ENCODE measurements at regions not wholly inside any gene's neighbourhood (a gene's known extent, or its start where the extent isn't known, plus 50 kb on each side); places are given as distances from the start of the nearest gene placed in this dataset.
A peak's percentile ranks its signal among the peaks of the same experiment; 100 is the strongest.

- TF ChIP-seq, protein P1, sequence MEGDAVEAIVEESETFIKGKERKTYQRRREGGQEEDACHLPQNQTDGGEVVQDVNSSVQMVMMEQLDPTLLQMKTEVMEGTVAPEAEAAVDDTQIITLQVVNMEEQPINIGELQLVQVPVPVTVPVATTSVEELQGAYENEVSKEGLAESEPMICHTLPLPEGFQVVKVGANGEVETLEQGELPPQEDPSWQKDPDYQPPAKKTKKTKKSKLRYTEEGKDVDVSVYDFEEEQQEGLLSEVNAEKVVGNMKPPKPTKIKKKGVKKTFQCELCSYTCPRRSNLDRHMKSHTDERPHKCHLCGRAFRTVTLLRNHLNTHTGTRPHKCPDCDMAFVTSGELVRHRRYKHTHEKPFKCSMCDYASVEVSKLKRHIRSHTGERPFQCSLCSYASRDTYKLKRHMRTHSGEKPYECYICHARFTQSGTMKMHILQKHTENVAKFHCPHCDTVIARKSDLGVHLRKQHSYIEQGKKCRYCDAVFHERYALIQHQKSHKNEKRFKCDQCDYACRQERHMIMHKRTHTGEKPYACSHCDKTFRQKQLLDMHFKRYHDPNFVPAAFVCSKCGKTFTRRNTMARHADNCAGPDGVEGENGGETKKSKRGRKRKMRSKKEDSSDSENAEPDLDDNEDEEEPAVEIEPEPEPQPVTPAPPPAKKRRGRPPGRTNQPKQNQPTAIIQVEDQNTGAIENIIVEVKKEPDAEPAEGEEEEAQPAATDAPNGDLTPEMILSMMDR (IDR thresholded peaks at IDR 0.05; ENCODE audit: insufficient read depth, low read length): no peak
- DNase-seq (ENCODE audit: low read depth): no peak
- H3K4me3 ChIP-seq (ENCODE audit: low read depth, low read length): no peak overlapping the region
Observed at GRCh38 chr7:123060446-123060845, 64.9 kb upstream of the TAS2R16 start.

DNA sequence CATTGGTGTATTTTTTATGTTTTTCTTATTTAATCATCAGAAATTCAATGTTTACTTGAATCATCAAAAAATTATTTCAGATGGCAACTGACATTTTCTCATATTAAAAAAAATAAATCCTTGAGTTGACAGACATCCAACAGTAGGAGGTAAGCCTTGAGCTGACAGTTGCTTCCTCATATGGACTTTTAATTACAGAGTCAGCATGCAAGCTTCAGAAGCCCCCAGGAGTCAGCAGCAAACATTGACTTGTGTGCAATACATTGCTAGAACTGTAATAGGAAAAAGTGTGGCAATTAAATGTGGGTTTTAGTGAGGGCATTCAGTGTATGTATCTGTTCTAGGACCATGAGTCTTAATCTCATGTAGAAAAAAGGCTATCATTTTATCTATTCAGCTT lies 62.4 kb upstream of the TAS2R16 start:
- TF ChIP-seq, protein P1 (IDR thresholded peaks at IDR 0.05; ENCODE audit: insufficient read depth, low read length): no peak
- no peak overlapping the region for H3K4me3 ChIP-seq (ENCODE audit: low read depth, low read length)

DNA sequence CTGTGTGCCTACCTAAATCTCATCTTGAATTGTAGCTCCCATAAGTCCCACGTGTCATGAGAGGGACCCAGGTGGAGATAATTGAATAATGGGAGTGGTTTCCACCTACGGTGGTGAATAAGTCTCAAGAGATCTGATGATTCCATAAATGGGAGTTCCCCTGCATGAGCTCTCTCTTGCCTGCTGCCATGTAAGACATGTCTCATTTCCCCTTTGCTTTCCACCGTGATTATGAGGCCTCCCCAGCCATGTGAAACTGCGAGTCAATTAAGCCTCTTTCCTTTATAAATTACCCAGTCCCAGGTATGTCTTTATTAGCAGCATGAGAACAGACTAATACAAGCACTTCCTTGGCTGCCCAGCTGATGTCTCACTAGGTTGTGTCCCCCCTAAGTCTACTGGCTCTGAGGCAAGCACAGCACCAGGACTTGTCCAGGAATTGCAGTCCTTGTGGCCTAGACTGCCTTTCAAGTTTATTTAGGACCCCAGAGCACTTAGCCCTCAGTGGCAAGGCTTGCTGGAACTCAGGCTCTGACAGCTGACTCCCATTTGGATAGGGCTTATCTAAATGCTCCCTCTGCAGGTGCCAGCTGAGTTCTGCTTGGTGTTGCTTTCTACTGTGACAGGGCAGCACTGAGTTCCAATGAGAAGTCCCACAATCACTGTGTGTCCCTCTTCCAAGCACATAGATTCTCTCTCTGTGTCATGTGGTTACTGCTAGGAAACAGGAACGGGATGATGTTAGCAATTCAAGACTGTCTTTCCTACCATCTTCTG lies 59.0 kb upstream of the TAS2R16 start:
- TF ChIP-seq, protein P1 (IDR thresholded peaks at IDR 0.05; ENCODE audit: insufficient read depth, low read length): no peak
- DNase-seq (ENCODE audit: low read depth): no peak
- H3K4me3 ChIP-seq (ENCODE audit: low read depth, low read length): no peak overlapping the region

More for the DNA sequence above, 62.4 kb upstream of the TAS2R16 start:
- no peak for DNase-seq (ENCODE audit: low read depth)

GRCh38 chr7:123051916-123052315 lies 56.4 kb upstream of the TAS2R16 start:
- peak; percentile 18 for DNase-seq (ENCODE audit: low read depth)
- no peak overlapping the region for H3K4me3 ChIP-seq (ENCODE audit: low read depth, low read length)

GRCh38 chr7:123047955-123048354 lies 52.5 kb upstream of the TAS2R16 start:
- DNase-seq (ENCODE audit: low read depth): no peak
- TF ChIP-seq, protein P1 (IDR thresholded peaks at IDR 0.05; ENCODE audit: insufficient read depth, low read length): no peak
- no peak overlapping the region for H3K4me3 ChIP-seq (ENCODE audit: low read depth, low read length)

More at GRCh38 chr7:123051916-123052315, 56.4 kb upstream of the TAS2R16 start:
- TF ChIP-seq, protein P1 (IDR thresholded peaks at IDR 0.05; ENCODE audit: insufficient read depth, low read length): no peak
